ENCODE measurements at regions not wholly inside any gene's neighbourhood (a gene's known extent, or its start where the extent isn't known, plus 50 kb on each side); places are given as distances from the start of the nearest gene placed in this dataset.
"Not testable (repeated sequence)": the region's sequence is repeated elsewhere in the genome, so short reads cannot be mapped to it uniquely, and the experiment has no call there.

- not testable (repeated sequence) for TF ChIP-seq CTCF (IDR thresholded peaks at IDR 0.05 in 4 of 5, conservative IDR thresholded peaks at IDR 0.05 in 1 of 5); POLR2A (IDR thresholded peaks at IDR 0.05)
Measured at GRCh38 chr2:87193336-87193735, 171.7 kb upstream of the PLGLB1 start.
